Gastroesophageal sphincter (tissue), 3 donors: ENCODE measurements at regions not wholly inside any gene's neighbourhood (a gene's known extent, or its start where the extent isn't known, plus 50 kb on each side); places are given as distances from the start of the nearest gene placed in this dataset.

Experiments
- EP300 ChIP-seq: sonication (generic); formaldehyde crosslinking; IDR thresholded peaks from one replicate; pipeline ENCODE4 v1.6.1; 2017; ENCODE audit warnings: antibody characterized with exemption, mild to moderate bottlenecking
- POLR2A ChIP-seq, 2 donors: fragments of 450-650 bp; IDR thresholded peaks; one replicate each; pipeline ENCODE4 v1.6.1; 2017; ENCODE audit warnings: antibody characterized with exemption in 2 of 2, mild to moderate bottlenecking in 2 of 2, moderate library complexity in 1 of 2
- TF ChIP-seq, protein P1 (sequence below), 4 experiments: fragments of 200-600 bp in 2 of 4; fragments of 450-650 bp in 2 of 4; sonication (generic) in 1 of 4; IDR thresholded peaks; one replicate each; pipeline ENCODE4 v1.5.1; 2017 to 2019; ENCODE audit warnings: antibody characterized with exemption in 4 of 4, mild to moderate bottlenecking in 2 of 4, moderate library complexity in 2 of 4

GRCh38 chr20:41798930-41799502, 180.8 kb upstream of the CHD6 start:
- TF ChIP-seq, protein P1, sequence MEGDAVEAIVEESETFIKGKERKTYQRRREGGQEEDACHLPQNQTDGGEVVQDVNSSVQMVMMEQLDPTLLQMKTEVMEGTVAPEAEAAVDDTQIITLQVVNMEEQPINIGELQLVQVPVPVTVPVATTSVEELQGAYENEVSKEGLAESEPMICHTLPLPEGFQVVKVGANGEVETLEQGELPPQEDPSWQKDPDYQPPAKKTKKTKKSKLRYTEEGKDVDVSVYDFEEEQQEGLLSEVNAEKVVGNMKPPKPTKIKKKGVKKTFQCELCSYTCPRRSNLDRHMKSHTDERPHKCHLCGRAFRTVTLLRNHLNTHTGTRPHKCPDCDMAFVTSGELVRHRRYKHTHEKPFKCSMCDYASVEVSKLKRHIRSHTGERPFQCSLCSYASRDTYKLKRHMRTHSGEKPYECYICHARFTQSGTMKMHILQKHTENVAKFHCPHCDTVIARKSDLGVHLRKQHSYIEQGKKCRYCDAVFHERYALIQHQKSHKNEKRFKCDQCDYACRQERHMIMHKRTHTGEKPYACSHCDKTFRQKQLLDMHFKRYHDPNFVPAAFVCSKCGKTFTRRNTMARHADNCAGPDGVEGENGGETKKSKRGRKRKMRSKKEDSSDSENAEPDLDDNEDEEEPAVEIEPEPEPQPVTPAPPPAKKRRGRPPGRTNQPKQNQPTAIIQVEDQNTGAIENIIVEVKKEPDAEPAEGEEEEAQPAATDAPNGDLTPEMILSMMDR (IDR thresholded peaks at IDR 0.05), result no peak
- TF ChIP-seq POLR2A (IDR thresholded peaks at IDR 0.05) (no peak), EP300 (no peak)
